BE2C (cell line): ENCODE measurements at regions not wholly inside any gene's neighbourhood (a gene's known extent, or its start where the extent isn't known, plus 50 kb on each side); places are given as distances from the start of the nearest gene placed in this dataset.

Experiments used
- DNase-seq: peaks from one replicate; pipeline ENCODE4 v3.0.0-alpha.2; 2020
- H3K27me3 ChIP-seq: fragments of 250-450 bp; sonication (Bioruptor Pico); 2 replicates; pipeline ENCODE4 v1.5.1; 2020; ENCODE audit warnings: mild to moderate bottlenecking
- H3K36me3 ChIP-seq: fragments of 250-450 bp; sonication (Bioruptor Pico); 2 replicates; pipeline ENCODE4 v1.5.1; 2020; ENCODE audit warnings: mild to moderate bottlenecking
- H3K4me1 ChIP-seq: fragments of 250-450 bp; sonication (Bioruptor Pico); 2 replicates; pipeline ENCODE4 v1.5.1; 2020
- H3K4me3 ChIP-seq: 2 replicates; pipeline ENCODE4 v1.5.1; 2011; ENCODE audit warnings: low read depth, low read length
- H3K9me3 ChIP-seq: fragments of 250-450 bp; sonication (Bioruptor Pico); 2 replicates; pipeline ENCODE4 v1.5.1; 2020
- TF ChIP-seq, protein P1 (sequence below): IDR thresholded peaks from 2 replicates; pipeline ENCODE4 v1.5.1; 2012; ENCODE audit warnings: mild to moderate bottlenecking, low read depth, low read length

DNA sequence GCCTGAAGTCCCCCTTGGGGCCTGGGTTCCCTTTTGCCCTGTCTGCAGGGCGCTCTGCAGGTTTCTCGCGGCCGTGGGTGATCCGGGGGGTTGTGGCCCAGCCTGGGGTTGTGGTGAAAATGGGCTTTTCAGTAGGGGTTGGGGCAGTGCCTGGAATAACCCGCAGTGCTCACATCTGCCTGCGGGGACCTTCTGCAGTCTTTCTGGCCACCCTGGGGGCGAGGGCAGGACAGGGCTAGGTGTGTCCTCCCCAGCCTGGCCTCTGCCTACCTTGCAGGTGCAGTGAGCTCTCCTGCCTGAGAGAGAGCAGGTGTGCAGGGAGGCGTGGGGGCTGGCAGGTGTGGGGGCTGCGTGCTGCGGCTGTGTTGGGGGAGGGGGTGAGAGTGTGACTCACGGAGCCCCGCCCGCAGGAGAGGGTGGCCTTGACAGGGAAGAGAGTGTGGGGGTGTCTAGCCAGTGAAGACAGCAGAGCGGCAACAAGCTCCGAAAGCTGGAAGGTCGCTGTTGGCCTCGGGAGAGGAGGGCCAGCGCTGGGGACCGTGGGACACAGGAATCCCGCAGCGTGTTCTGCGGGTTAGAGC, 131.4 kb downstream of the MRPL36 start:
- DNase-seq, result no peak
- H3K4me1 ChIP-seq, result no peaks in the 10 kb centered on the region
- peaks cover 55% of the 10 kb centered on the region for H3K27me3 ChIP-seq
- no peaks in the 10 kb centered on the region for H3K36me3 ChIP-seq
- no peak overlapping the region for H3K4me3 ChIP-seq
- TF ChIP-seq, protein P1, sequence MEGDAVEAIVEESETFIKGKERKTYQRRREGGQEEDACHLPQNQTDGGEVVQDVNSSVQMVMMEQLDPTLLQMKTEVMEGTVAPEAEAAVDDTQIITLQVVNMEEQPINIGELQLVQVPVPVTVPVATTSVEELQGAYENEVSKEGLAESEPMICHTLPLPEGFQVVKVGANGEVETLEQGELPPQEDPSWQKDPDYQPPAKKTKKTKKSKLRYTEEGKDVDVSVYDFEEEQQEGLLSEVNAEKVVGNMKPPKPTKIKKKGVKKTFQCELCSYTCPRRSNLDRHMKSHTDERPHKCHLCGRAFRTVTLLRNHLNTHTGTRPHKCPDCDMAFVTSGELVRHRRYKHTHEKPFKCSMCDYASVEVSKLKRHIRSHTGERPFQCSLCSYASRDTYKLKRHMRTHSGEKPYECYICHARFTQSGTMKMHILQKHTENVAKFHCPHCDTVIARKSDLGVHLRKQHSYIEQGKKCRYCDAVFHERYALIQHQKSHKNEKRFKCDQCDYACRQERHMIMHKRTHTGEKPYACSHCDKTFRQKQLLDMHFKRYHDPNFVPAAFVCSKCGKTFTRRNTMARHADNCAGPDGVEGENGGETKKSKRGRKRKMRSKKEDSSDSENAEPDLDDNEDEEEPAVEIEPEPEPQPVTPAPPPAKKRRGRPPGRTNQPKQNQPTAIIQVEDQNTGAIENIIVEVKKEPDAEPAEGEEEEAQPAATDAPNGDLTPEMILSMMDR, result peak; percentile 12; the same call in 1 of the 2 replicates
- H3K9me3 ChIP-seq, result no peaks in the 10 kb centered on the region

DNA sequence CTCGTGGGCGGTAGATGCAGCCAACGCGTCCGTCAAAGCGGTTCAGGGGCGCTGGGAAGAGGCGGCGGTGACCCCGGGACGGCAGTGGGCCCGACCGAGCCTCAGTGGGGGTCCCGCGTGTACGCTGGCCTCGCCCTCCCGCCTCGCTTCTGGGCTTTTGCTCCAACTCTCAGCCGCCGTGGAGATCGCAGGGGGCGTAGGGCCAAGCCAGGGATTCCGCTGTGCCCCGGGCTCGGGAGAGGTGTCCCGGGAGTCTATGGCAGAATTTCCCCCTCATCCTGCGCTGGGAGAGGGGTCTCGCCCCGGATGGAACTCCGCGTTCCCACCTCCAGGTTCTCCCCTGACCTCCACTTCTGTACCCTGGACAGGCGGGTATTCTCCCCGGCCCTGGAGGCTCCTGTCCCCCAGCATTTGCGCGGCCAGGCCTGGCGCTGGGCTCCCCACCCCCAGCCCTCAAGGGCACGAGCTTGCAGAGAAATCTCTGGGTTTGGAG, 131.9 kb downstream of the MRPL36 start:
- Histone ChIP-seq H3K36me3 (no peaks in the 10 kb centered on the region), H3K9me3 (no peaks in the 10 kb centered on the region), H3K27me3 (peaks cover 49% of the 10 kb centered on the region), H3K4me1 (no peaks in the 10 kb centered on the region), H3K4me3 (no peak overlapping the region)
- TF ChIP-seq, protein P1, result no peak
- no peak for DNase-seq

DNA sequence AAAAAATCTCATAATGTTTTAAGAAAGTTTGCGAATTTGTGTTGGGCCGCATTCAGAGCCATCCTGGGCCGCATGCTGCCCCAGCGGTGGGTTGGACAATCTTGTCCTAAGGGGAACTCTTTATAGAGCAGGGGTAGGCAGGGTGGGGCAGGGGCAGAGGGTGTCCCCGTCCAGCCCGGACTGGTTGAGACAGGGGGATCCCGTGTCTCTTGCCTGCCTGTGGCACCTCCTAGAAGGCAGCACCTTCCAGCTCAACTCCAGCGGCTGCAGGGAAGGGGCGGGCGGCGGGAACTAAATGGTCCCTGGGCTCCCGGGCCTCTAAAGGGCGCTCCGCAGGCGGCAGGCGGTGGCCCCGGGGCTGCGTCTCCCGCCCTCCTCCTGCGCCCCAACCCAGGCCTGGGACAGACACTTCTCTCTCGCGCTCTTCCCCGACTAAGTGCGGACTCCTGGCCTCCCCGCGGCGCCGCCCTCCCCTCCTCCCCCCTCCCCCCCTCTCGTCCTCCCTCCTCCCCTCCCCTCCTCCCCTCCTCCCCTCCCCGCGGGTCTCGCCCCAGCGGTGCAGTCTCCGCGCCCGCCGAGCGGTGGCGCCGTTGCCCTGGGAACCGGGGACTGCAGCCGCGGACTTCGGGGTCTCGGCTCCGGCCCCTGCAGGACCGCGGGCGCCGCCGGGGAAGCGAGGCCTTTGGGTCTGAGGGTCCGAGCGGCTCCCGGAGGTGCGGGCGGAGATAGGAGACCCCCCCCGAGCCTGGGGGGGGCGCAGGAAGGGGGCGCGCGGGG, 132.6 kb downstream of the MRPL36 start:
- Histone ChIP-seq H3K4me3 (no peak overlapping the region), H3K4me1 (no peaks in the 10 kb centered on the region), H3K27me3 (peaks cover 43% of the 10 kb centered on the region), H3K36me3 (no peaks in the 10 kb centered on the region), H3K9me3 (no peaks in the 10 kb centered on the region)
- peak; percentile 76 for DNase-seq
- TF ChIP-seq, protein P1, result peak; percentile 55

DNA sequence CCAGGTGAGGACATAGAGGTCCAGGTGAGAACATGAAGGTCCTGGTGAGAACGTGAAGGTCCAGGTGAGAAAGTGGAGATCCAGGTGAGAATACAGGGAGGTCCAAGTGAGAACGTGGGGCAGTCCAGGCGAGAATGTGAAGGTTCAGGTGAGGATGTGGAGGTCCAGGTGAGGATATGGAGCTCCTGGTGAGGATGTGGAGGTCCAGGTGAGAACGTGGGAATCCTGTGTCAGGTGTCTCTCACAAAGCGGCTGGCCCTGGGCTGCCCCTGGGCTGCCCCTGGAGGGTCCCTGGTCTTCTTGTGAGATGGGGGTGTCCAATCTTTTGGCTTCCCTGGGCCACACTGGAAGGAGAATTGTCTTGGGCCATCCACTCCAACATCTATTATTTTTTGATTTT, 133.4 kb downstream of the MRPL36 start:
- no peaks in the 10 kb centered on the region for H3K36me3 ChIP-seq
- H3K4me3 ChIP-seq, result no peak overlapping the region
- no peaks in the 10 kb centered on the region for H3K9me3 ChIP-seq
- TF ChIP-seq, protein P1, result no peak
- H3K4me1 ChIP-seq, result no peaks in the 10 kb centered on the region
- H3K27me3 ChIP-seq, result peaks cover 35% of the 10 kb centered on the region
- no peak for DNase-seq

DNA sequence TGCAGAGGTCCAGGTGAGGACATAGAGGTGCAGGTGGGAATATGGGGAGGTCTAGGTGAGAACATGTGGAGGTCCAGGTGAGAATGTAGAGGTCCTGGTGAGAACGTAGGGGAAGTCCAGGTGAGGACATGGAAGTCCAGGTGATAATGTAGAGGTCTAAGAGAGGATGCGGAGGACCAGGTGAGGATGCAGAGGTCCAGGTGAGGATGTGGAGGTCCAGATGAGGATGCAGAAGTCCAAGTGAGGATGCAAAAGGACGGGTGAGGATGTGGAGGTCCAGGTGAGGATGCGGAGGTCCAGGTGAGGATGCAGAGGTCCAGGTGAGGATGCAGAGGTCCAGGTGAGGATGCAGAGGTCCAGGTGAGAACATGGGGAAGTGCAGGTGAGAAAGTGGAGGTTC, 133.8 kb downstream of the MRPL36 start:
- Histone ChIP-seq H3K36me3 (no peaks in the 10 kb centered on the region), H3K27me3 (peaks cover 32% of the 10 kb centered on the region), H3K9me3 (no peaks in the 10 kb centered on the region), H3K4me1 (no peaks in the 10 kb centered on the region), H3K4me3 (no peak overlapping the region)
- no peak for DNase-seq
- TF ChIP-seq, protein P1, result no peak

DNA sequence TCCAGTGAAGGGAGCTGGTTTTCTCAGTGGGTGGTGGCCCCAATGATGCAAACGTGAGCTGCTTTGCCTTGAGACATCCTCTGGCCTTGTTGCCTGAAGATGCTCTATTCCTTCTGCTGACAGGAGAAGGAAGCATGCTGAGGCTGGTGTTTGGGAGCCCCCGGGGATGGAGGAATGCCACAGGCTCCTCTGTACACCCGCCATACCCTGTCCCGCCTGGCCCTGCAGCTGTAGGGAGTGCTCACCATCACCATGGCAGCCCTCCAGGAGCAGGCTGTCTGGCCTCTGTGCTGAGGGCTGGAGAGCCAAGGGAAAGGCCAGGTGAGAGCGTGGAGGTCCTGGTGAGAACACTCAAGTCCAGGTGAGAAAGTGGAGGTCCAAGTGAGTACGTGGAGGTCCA, 134.4 kb downstream of the MRPL36 start:
- Histone ChIP-seq H3K36me3 (no peaks in the 10 kb centered on the region), H3K4me1 (no peaks in the 10 kb centered on the region), H3K4me3 (no peak overlapping the region), H3K27me3 (peaks cover 31% of the 10 kb centered on the region), H3K9me3 (no peaks in the 10 kb centered on the region)
- DNase-seq, result no peak
- TF ChIP-seq, protein P1, result no peak
